Neural cell (in vitro differentiated cells): ENCODE measurements at regions not wholly inside any gene's neighbourhood (a gene's known extent, or its start where the extent isn't known, plus 50 kb on each side); places are given as distances from the start of the nearest gene placed in this dataset.
A peak's percentile ranks its signal among the peaks of the same experiment; 100 is the strongest.

Experiments
- H2AFZ ChIP-seq: fragments of 200-600, 300-800 bp; sonication (generic), shearing (Covaris generic); 2 replicates; pipeline ENCODE4 v1.6.0; 2014; ENCODE audit warnings: low read depth, mild to moderate bottlenecking, antibody characterized with exemption, low read length, moderate library complexity
- H3F3A ChIP-seq: fragments of 200-600 bp; shearing (Covaris generic); 2 replicates; pipeline ENCODE4 v1.6.1; 2016; ENCODE audit warnings: mild to moderate bottlenecking, moderate library complexity, mixed read lengths, antibody characterized with exemption, low read length; ENCODE audit not compliant: insufficient read depth, poor library complexity, severe bottlenecking
- H3K27ac ChIP-seq: fragments of 200-600, 300-800 bp; sonication (generic), shearing (Covaris generic); 2 replicates; pipeline ENCODE4 v1.5.1; 2014; ENCODE audit warnings: mild to moderate bottlenecking, low read length, moderate library complexity
- H3K27me3 ChIP-seq: fragments of 300-800, 200-600 bp; sonication (generic), shearing (Covaris generic); 2 replicates; pipeline ENCODE4 v1.6.0; 2014; ENCODE audit warnings: mild to moderate bottlenecking, low read depth, low read length, moderate library complexity; ENCODE audit not compliant: insufficient read depth
- H3K36me3 ChIP-seq: fragments of 300-800, 200-600 bp; sonication (generic), shearing (Covaris generic); 2 replicates; pipeline ENCODE4 v1.5.1; 2014; ENCODE audit warnings: mild to moderate bottlenecking, antibody characterized with exemption, low read length, moderate library complexity; ENCODE audit not compliant: insufficient read depth
- H3K4me2 ChIP-seq: fragments of 300-800, 200-600 bp; sonication (generic), shearing (Covaris generic); 2 replicates; pipeline ENCODE4 v1.6.0; 2014; ENCODE audit warnings: mild to moderate bottlenecking, low read length
- H3K4me3 ChIP-seq: fragments of 300-800, 200-600 bp; sonication (generic), shearing (Covaris generic); 2 replicates; pipeline ENCODE4 v1.5.1; 2014; ENCODE audit warnings: mild to moderate bottlenecking, low read length, moderate library complexity
- H3K79me2 ChIP-seq: fragments of 200-600 bp; shearing (Covaris generic); replicated peaks from 2 replicates; pipeline ENCODE4 v1.6.0; 2014; ENCODE audit warnings: mild to moderate bottlenecking, low read length, moderate library complexity; ENCODE audit not compliant: insufficient read depth
- H3K9ac ChIP-seq: fragments of 300-800, 200-600 bp; sonication (generic), shearing (Covaris generic); 2 replicates; pipeline ENCODE4 v1.6.1; 2016; ENCODE audit warnings: mild to moderate bottlenecking, low read length, mixed read lengths
- H3K9me2 ChIP-seq: fragments of 200-600 bp; shearing (Covaris generic); 2 replicates; pipeline ENCODE4 v1.6.1; 2016; ENCODE audit warnings: mild to moderate bottlenecking, low read length, mixed read lengths; ENCODE audit not compliant: insufficient read depth
- H3K9me3 ChIP-seq: fragments of 200-600, 300-800 bp; sonication (generic), shearing (Covaris generic); 2 replicates; pipeline ENCODE4 v1.6.1; 2016; ENCODE audit warnings: mild to moderate bottlenecking, mixed run types, low read length, moderate library complexity, mixed read lengths
- H4K20me1 ChIP-seq: fragments of 200-600 bp; shearing (Covaris generic); 2 replicates; pipeline ENCODE4 v1.6.1; 2016; ENCODE audit warnings: mild to moderate bottlenecking, mixed run types; ENCODE audit not compliant: insufficient read depth
- CTCF ChIP-seq: fragments of 450-650 bp; IDR thresholded peaks from 2 replicates; pipeline ENCODE4 v1.5.1; 2014; ENCODE audit warnings: antibody characterized with exemption, mild to moderate bottlenecking, moderate library complexity; ENCODE audit not compliant: poor library complexity, severe bottlenecking
- EP300 ChIP-seq: fragments of 450-650 bp; conservative IDR thresholded peaks from 2 replicates; pipeline ENCODE4 v1.6.1; 2014; ENCODE audit warnings: antibody characterized with exemption, mild to moderate bottlenecking, moderate library complexity; ENCODE audit not compliant: poor library complexity, severe bottlenecking
- EZH2 ChIP-seq: fragments of 200-600, 300-800 bp; shearing (Covaris generic), sonication (generic); IDR thresholded peaks from 2 replicates; pipeline ENCODE4 v1.6.1; 2014; ENCODE audit warnings: antibody characterized with exemption, low read length, borderline replicate concordance, mild to moderate bottlenecking; ENCODE audit not compliant: insufficient read depth, poor library complexity, severe bottlenecking
- MXI1 ChIP-seq: fragments of 450-650 bp; conservative IDR thresholded peaks from 2 replicates; pipeline ENCODE4 v1.6.1; 2014; ENCODE audit warnings: antibody characterized with exemption, mild to moderate bottlenecking; ENCODE audit not compliant: poor library complexity, severe bottlenecking
- RAD21 ChIP-seq: fragments of 450-650 bp; conservative IDR thresholded peaks from 2 replicates; pipeline ENCODE4 v1.6.1; 2014; ENCODE audit warnings: antibody characterized with exemption, mild to moderate bottlenecking, moderate library complexity
- REST ChIP-seq: IDR thresholded peaks from 2 replicates; pipeline ENCODE4 v1.6.1; 2012; ENCODE audit warnings: borderline replicate concordance
- SMC3 ChIP-seq: fragments of 450-650 bp; conservative IDR thresholded peaks from 2 replicates; pipeline ENCODE4 v1.6.1; 2014; ENCODE audit warnings: antibody characterized with exemption, mild to moderate bottlenecking, moderate library complexity; ENCODE audit not compliant: poor library complexity
- TAF1 ChIP-seq: IDR thresholded peaks from 2 replicates; pipeline ENCODE4 v1.6.1; 2012; ENCODE audit warnings: low read depth

- Histone ChIP-seq H3K27me3 (no peaks in the 10 kb centered on the region), H3K4me3 (no peak overlapping the region), H3K79me2 (no peaks in the 10 kb centered on the region), H3K9me2 (no peaks in the 10 kb centered on the region), H3F3A (no peaks in the 10 kb centered on the region), H3K36me3 (no peaks in the 10 kb centered on the region), H2AFZ (no peak overlapping the region), H3K4me2 (no peak overlapping the region), H4K20me1 (no peaks in the 10 kb centered on the region), H3K9me3 (no peaks in the 10 kb centered on the region), H3K27ac (no peak overlapping the region), H3K9ac (no peak overlapping the region)
- no peak for TF ChIP-seq EZH2
- TF ChIP-seq TAF1: no peak
- no peak for TF ChIP-seq REST
- TF ChIP-seq RAD21: no peak
These were observed 1086.5 kb downstream of the SLC6A15 start for GRCh38 chr12:83826112-83826511.

GRCh38 chr12:83823386-83824045, 1089.1 kb downstream of the SLC6A15 start:
- Histone ChIP-seq H3F3A (no peaks in the 10 kb centered on the region), H3K79me2 (no peaks in the 10 kb centered on the region), H4K20me1 (no peaks in the 10 kb centered on the region), H3K9me3 (no peaks in the 10 kb centered on the region), H3K4me3 (no peak overlapping the region), H3K9ac (no peak overlapping the region), H2AFZ (no peak overlapping the region), H3K27me3 (no peaks in the 10 kb centered on the region), H3K27ac (no peak overlapping the region), H3K36me3 (no peaks in the 10 kb centered on the region), H3K9me2 (no peaks in the 10 kb centered on the region), H3K4me2 (no peak overlapping the region)
- peak; percentile 66 for TF ChIP-seq RAD21
- TF ChIP-seq SMC3: peak; percentile 69
- TF ChIP-seq CTCF: peak; percentile 59
- no peak for TF ChIP-seq EP300

GRCh38 chr12:83821967-83822366, 1090.6 kb downstream of the SLC6A15 start:
- Histone ChIP-seq H3K9ac (no peak overlapping the region), H3K27me3 (no peaks in the 10 kb centered on the region), H3K9me2 (no peaks in the 10 kb centered on the region), H2AFZ (no peak overlapping the region), H3K27ac (no peak overlapping the region), H4K20me1 (no peaks in the 10 kb centered on the region), H3K79me2 (no peaks in the 10 kb centered on the region), H3K9me3 (no peaks in the 10 kb centered on the region), H3K4me2 (no peak overlapping the region), H3K36me3 (no peaks in the 10 kb centered on the region), H3F3A (no peaks in the 10 kb centered on the region), H3K4me3 (no peak overlapping the region)
- TF ChIP-seq MXI1: no peak
- TF ChIP-seq EZH2: no peak
- no peak for TF ChIP-seq EP300
- TF ChIP-seq RAD21: no peak
- TF ChIP-seq TAF1: no peak
- no peak for TF ChIP-seq CTCF
- no peak for TF ChIP-seq SMC3
